ENCODE measurements at regions not wholly inside any gene's neighbourhood (a gene's known extent, or its start where the extent isn't known, plus 50 kb on each side); places are given as distances from the start of the nearest gene placed in this dataset.
"Not testable (repeated sequence)": the region's sequence is repeated elsewhere in the genome, so short reads cannot be mapped to it uniquely, and the experiment has no call there.

DNA sequence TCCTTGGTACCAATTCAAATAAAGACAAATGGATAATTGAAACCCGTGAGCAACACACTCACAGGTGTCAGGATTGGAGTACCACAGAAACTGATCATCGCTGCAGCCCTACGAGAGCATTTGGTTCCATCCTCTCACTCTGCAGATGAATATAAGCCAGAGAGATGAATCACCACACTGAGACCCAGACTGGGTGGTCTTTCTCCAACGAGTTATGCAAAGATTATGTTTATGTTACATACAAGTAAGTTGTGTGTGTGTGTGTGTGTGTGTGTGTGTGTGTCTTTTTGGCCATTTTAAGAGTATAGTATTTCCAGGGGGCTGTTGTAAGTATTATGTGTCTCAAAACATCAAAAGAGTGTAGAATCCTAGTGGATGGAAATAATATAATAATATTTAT lies 329.5 kb upstream of the ZFP42 start:
- ATAC-seq (no peak), DNase-seq (no peak)
- H3K27ac ChIP-seq: no peak overlapping the region
- WGBS (ENCODE audit: insufficient coverage, low coverage, low lambda C conversion rate, missing lambda C conversion rate): 51% methylated on average over 4 of the region's 4 CpGs
- H3K4me1 ChIP-seq: no peaks in the 10 kb centered on the region
- intact Hi-C loops (cut with DNase I): no loop called here
- H3K4me3 ChIP-seq: no peak overlapping the region
- H3K9me3 ChIP-seq: no peaks in the 10 kb centered on the region
- TF ChIP-seq, protein P1, sequence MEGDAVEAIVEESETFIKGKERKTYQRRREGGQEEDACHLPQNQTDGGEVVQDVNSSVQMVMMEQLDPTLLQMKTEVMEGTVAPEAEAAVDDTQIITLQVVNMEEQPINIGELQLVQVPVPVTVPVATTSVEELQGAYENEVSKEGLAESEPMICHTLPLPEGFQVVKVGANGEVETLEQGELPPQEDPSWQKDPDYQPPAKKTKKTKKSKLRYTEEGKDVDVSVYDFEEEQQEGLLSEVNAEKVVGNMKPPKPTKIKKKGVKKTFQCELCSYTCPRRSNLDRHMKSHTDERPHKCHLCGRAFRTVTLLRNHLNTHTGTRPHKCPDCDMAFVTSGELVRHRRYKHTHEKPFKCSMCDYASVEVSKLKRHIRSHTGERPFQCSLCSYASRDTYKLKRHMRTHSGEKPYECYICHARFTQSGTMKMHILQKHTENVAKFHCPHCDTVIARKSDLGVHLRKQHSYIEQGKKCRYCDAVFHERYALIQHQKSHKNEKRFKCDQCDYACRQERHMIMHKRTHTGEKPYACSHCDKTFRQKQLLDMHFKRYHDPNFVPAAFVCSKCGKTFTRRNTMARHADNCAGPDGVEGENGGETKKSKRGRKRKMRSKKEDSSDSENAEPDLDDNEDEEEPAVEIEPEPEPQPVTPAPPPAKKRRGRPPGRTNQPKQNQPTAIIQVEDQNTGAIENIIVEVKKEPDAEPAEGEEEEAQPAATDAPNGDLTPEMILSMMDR (IDR thresholded peaks at IDR 0.05): no peak
- no peak for TF ChIP-seq POLR2A (IDR thresholded peaks at IDR 0.05)
- H3K27me3 ChIP-seq: no peaks in the 10 kb centered on the region
- H3K36me3 ChIP-seq: no peaks in the 10 kb centered on the region

DNA sequence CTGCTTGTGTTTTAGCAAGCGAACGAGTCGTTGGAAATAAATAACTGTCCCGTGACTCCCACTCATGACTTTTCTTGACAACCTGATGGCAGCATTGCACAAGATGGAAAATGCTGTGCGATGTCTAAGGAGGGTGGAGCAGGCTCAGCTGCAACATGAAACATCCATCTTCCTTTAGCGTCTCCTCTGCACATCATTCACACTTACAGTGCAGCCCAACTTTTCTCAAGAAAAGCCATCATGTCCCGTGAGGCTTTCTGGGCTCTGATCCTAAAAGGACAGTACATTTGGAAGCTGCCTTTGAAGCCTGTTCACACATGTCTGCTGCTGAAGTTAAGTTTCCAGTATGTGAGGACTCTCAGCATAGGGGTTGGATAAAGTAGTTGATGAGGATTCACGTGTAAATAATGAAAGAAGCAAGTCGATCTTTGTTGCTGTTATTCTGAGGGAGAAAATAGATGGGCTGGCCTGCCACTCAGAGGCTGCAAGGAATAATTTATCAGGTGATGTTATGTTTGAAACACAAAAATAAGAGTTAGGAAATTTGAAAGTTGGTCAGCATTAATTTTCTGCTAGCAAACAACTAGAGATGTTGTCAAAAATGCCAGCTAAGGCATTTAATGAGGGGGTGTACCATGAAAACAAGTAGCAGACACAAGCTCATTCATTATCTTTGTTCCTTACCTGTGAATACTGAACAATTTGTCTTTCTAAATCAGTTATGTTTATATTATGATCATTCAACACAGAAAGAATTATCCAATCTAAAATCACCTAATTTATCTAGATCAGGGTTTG lies 328.7 kb upstream of the ZFP42 start:
- Histone ChIP-seq H3K27me3 (no peaks in the 10 kb centered on the region), H3K9me3 (no peaks in the 10 kb centered on the region), H3K36me3 (no peaks in the 10 kb centered on the region), H3K27ac (no peak overlapping the region), H3K4me1 (no peaks in the 10 kb centered on the region), H3K4me3 (no peak overlapping the region)
- WGBS (ENCODE audit: insufficient coverage, low coverage, low lambda C conversion rate, missing lambda C conversion rate): 51% methylated on average over 8 of the region's 9 CpGs
- intact Hi-C loops (cut with DNase I): no loop called here
- ATAC-seq (no peak), DNase-seq (no peak)
- TF ChIP-seq, protein P1 (IDR thresholded peaks at IDR 0.05): no peak

DNA sequence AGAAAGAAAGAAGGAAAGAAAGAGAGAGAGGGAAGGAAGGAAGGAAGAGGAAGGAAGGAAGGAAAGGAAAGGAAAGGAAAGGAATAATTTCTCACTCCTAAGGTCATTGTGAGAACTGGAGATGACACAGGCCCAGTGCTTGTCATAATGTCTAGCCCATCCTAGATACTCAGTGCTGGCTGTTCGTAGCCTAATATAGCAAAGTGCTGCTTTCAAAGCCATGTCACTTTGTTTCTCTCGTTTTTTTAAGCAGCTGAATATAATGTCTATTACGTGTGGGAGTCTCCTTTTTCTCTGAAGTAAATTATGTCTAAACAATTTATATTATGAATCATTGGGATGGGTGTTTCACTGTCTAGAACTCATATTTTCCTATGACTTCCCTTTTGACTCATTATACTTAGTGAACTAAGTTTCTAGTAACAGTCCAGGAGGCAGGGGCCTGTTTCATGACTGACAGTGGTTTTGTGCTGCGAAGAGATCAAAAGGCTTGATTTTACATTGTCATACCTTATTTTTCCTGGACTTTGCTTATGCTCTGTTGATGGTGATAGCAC lies 327.0 kb upstream of the ZFP42 start:
- Histone ChIP-seq H3K27me3 (no peaks in the 10 kb centered on the region), H3K4me1 (no peaks in the 10 kb centered on the region), H3K9me3 (no peaks in the 10 kb centered on the region), H3K27ac (no peak overlapping the region), H3K4me3 (no peak overlapping the region), H3K36me3 (no peaks in the 10 kb centered on the region)
- no peak for TF ChIP-seq POLR2A (IDR thresholded peaks at IDR 0.05)
- TF ChIP-seq, protein P1 (IDR thresholded peaks at IDR 0.05): no peak
- ATAC-seq: no peak
- DNase-seq: no peak
- 29% methylated on average over 3 of the region's 4 CpGs for WGBS (ENCODE audit: insufficient coverage, low coverage, low lambda C conversion rate, missing lambda C conversion rate)
- intact Hi-C loops (cut with DNase I): no loop called here

DNA sequence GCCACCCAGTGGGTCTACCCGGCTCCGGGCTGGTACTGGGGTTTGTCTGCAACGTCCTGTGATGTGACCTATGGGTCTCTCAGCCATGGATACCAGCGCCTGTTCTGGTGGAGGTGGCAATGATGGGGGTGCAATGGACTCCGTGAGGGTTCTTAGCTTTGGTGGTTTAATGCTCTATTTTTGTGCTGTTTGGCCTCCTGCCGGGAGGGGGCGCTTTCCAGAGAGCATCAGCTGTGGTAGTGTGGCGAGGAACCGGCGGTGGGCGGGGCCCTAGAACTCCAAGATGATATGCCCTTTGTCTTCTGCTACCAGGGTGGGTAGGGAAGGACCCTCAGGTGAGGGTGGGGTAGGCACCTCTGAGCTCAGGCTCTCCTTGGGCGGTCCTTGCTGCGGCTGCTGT lies 324.1 kb upstream of the ZFP42 start:
- H3K4me3 ChIP-seq; H3K27ac ChIP-seq; intact Hi-C loops (cut with DNase I); H3K9me3 ChIP-seq; H3K4me1 ChIP-seq; H3K36me3 ChIP-seq; ATAC-seq; H3K27me3 ChIP-seq; DNase-seq: not testable (repeated sequence)
- 60% methylated on average over 3 of the region's 13 CpGs for WGBS (ENCODE audit: insufficient coverage, low coverage, low lambda C conversion rate, missing lambda C conversion rate)

DNA sequence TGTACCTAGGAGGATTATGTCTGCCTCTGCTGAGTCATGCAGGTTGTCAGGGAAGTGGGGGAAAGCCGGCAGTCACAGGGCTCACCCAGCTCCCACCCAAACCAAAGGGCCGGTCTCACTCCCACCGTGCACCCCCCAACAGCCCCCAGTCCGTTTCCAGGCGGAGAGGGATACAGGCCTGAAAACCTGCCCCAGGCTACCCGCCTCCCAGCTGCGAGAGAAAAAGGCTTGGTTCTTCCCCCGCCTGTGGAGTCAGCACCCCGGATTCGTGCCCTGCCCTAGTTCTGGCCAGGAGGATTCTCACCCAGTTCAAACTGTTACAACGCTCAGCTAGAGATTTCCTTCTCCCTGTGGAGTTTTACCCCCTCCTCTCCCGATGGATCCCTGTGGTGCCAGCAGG lies 323.6 kb upstream of the ZFP42 start:
- H3K27ac ChIP-seq; H3K4me1 ChIP-seq; H3K9me3 ChIP-seq; H3K27me3 ChIP-seq; ATAC-seq; DNase-seq; H3K4me3 ChIP-seq; H3K36me3 ChIP-seq; intact Hi-C loops (cut with DNase I): not testable (repeated sequence)
- 61% methylated on average over 4 of the region's 12 CpGs for WGBS (ENCODE audit: insufficient coverage, low coverage, low lambda C conversion rate, missing lambda C conversion rate)

DNA sequence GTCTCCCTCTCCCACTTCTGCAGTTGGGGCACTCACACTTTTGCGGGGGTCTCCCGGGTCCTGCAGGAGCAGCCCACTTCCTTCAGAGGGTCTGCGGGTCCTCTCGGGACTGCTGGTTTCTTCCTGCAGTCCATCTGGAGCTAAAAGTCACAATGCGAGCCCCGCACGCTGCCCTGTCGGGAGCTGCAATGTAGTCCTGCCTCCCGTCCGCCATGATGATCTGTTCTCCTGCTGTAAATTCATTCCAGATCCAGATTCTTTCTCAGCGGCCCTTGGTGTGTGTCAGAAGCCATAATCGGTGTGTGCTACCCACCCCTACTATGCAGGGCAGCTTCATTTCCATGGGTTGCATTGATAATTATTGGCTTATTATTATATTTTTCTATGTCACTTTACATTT lies 323.0 kb upstream of the ZFP42 start:
- intact Hi-C loops (cut with DNase I); H3K4me3 ChIP-seq: not testable (repeated sequence)
- 77% methylated on average over 4 of the region's 12 CpGs for WGBS (ENCODE audit: insufficient coverage, low coverage, low lambda C conversion rate, missing lambda C conversion rate)

More for the DNA sequence above, 323.0 kb upstream of the ZFP42 start:
- H3K36me3 ChIP-seq, H3K27ac ChIP-seq, H3K4me1 ChIP-seq, DNase-seq, ATAC-seq, H3K27me3 ChIP-seq, H3K9me3 ChIP-seq: not testable (repeated sequence)
